ENCODE measurements at regions not wholly inside any gene's neighbourhood (a gene's known extent, or its start where the extent isn't known, plus 50 kb on each side); places are given as distances from the start of the nearest gene placed in this dataset.
"Not testable (repeated sequence)": the region's sequence is repeated elsewhere in the genome, so short reads cannot be mapped to it uniquely, and the experiment has no call there.

GRCh38 chr9:95391271-95391670 lies 73.8 kb upstream of the FANCC start:
- not testable (repeated sequence) for H3K27ac ChIP-seq

- TF ChIP-seq, protein P1, sequence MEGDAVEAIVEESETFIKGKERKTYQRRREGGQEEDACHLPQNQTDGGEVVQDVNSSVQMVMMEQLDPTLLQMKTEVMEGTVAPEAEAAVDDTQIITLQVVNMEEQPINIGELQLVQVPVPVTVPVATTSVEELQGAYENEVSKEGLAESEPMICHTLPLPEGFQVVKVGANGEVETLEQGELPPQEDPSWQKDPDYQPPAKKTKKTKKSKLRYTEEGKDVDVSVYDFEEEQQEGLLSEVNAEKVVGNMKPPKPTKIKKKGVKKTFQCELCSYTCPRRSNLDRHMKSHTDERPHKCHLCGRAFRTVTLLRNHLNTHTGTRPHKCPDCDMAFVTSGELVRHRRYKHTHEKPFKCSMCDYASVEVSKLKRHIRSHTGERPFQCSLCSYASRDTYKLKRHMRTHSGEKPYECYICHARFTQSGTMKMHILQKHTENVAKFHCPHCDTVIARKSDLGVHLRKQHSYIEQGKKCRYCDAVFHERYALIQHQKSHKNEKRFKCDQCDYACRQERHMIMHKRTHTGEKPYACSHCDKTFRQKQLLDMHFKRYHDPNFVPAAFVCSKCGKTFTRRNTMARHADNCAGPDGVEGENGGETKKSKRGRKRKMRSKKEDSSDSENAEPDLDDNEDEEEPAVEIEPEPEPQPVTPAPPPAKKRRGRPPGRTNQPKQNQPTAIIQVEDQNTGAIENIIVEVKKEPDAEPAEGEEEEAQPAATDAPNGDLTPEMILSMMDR (conservative IDR thresholded peaks at IDR 0.05) = no peak
- H3K27ac ChIP-seq = no peak overlapping the region
These were observed 71.9 kb upstream of the FANCC start for GRCh38 chr9:95389373-95389772.

GRCh38 chr9:95386843-95387242 lies 69.3 kb upstream of the FANCC start:
- TF ChIP-seq, protein P1 (conservative IDR thresholded peaks at IDR 0.05) = no peak

GRCh38 chr9:95385521-95385920 lies 68.0 kb upstream of the FANCC start:
- TF ChIP-seq, protein P1 (conservative IDR thresholded peaks at IDR 0.05) = no peak

More at GRCh38 chr9:95386843-95387242, 69.3 kb upstream of the FANCC start:
- H3K27ac ChIP-seq = no peak overlapping the region

DNA sequence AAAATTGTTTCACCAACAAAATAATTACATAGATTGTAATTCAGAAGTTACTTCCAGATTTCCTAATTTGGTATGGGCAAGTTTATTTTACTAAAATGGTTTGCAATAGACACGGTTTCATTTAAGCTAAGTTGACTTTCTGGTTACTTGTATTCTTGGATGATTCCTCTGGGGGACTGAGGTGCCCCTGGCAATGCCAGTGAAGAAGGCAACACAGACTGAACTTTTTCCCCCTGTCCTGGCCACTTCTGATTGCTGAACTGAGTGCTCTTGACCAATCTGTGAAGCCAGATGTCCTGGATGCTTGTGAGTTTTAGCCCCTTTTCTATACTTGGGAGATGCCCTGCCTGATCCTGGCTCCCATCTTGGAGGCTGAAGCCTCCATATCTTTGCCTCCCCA lies 66.3 kb upstream of the FANCC start:
- TF ChIP-seq, protein P1 (conservative IDR thresholded peaks at IDR 0.05) = no peak
- peak overlapping the region; percentile 35; the same call in 1 of the 2 replicates for H3K27ac ChIP-seq

More at GRCh38 chr9:95385521-95385920, 68.0 kb upstream of the FANCC start:
- no peak overlapping the region for H3K27ac ChIP-seq

DNA sequence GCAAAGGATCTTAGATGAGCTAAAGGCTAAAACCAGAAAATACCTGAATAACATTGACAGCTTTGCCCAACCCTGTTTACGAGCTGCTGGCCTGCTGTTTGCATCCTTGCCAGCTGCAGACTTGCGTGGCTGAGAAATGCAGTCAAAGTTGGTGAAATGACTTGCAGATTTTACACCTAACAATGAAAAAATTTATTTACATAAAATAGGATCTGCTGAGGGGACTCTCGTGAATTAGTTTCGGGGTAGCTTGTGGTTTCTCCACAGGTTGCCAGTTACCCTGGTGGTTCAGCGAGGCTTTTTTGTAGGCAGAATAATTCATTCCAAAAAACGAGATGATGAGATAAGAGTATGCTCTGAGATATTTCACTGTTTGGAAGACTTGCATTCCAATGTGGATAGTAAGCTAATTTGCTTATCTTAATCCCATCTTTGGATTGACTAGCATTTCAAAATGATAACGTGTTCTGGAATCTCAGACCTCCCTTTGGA lies 65.7 kb upstream of the FANCC start:
- peak overlapping the region; percentile 35 for H3K27ac ChIP-seq
- TF ChIP-seq, protein P1 (conservative IDR thresholded peaks at IDR 0.05) = no peak

DNA sequence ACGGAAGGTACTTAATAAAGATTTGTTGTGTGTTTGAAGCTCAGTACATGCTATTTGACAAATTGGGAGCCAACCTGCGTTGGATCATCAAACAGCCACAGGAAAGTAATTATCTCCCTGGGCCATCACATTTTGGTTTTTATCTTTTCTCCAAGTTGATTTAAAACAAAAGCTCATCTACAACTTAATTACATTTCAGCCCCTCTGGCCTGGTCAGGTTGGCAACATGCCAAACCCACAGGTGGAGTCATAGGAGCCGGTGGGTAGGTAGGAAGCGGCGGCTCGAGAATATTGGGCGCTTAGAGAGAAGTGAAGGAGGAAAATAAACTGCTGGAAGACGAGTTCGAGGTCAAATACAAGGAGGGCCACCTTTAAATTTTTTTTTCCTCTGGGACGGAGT lies 64.9 kb upstream of the FANCC start:
- TF ChIP-seq, protein P1 (conservative IDR thresholded peaks at IDR 0.05) = no peak
- H3K27ac ChIP-seq = peak overlapping the region; percentile 35; the same call in 1 of the 2 replicates

DNA sequence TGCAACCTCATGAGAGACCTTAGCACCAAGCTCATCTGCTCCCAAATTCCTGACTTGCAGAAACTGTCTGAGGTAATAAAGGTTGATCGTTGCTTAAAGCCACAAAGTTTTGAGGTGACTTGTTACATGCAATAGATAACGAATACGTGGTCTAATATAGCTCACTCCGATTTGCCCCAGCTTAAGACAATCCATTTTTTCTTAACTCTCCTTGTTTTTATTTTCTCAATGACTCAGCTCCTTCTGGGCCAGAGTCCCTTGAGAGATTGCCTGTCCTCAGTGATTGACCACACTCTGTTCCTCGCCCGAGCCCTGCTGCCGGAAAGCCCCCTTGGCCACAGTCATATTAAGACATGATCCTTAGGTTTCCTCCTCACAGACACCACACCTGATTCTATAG lies 63.7 kb upstream of the FANCC start:
- H3K27ac ChIP-seq = no peak overlapping the region
- TF ChIP-seq, protein P1 (conservative IDR thresholded peaks at IDR 0.05) = no peak

All from VCaP (cell line).